Colonic mucosa (tissue), 4 donors: ENCODE measurements at regions not wholly inside any gene's neighbourhood (a gene's known extent, or its start where the extent isn't known, plus 50 kb on each side); places are given as distances from the start of the nearest gene placed in this dataset.

ENCODE experiments used
- DNase-seq: peaks from one replicate; pipeline ENCODE4 v3.0.0-alpha.2; 2020
- H3K27ac ChIP-seq: fragments of 200-600 bp; one replicate; pipeline ENCODE4 v1.8.0; 2021
- H3K27me3 ChIP-seq: fragments of 200-600 bp; one replicate; pipeline ENCODE4 v1.8.0; 2021
- H3K36me3 ChIP-seq: fragments of 200-600 bp; one replicate; pipeline ENCODE4 v1.8.0; 2021
- H3K4me1 ChIP-seq: fragments of 200-600 bp; one replicate; pipeline ENCODE4 v1.8.0; 2021; ENCODE audit warnings: mild to moderate bottlenecking
- H3K4me3 ChIP-seq: fragments of 200-600 bp; one replicate; pipeline ENCODE4 v1.8.0; 2021
- H3K9ac ChIP-seq, 2 donors: one replicate each; pipeline ENCODE4 v1.7.0; 2013; ENCODE audit warnings: control low read depth in 2 of 2, low read depth in 2 of 2, low read length in 2 of 2
- H3K9me3 ChIP-seq: fragments of 200-600 bp; one replicate; pipeline ENCODE4 v1.8.0; 2021
- intact Hi-C: fragments of 100-400 bp; cut with DNase I; formaldehyde crosslinking; loops from one replicate; pipeline ENCODE4 v1.14.1; 2022
- TF ChIP-seq, protein P1 (sequence below): fragments of 200-600 bp; IDR thresholded peaks from one replicate; pipeline ENCODE4 v1.8.0; 2022; ENCODE audit warnings: antibody characterized with exemption, mild to moderate bottlenecking
- donor health status: healthy.
- donor health status: DM: no; HTN: no; CAD: no.
- donor health status: DM: no; HTN: no; CAD: no.

DNA sequence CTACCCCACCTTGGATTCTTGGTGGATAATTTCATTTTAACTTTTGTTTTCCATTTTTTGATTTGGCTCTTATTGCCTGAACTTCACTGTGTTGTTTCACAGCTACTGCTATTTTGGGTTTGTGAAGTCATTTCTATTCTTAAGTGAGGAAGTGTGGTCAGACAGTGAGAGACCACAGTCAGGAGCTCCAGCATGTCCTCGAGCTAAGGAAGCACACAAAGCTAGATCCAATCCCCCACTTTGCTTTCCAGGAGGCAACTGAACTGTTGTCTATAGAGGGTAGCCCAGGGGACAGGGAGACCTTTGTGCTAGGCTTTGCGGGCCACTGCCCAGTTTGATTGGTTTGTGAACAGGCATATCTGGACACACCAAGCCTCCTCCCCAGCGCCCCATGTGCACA, 251.8 kb upstream of the KIRREL3 start:
- DNase-seq, result no peak
- H3K9me3 ChIP-seq, result no peaks in the 10 kb centered on the region
- H3K4me1 ChIP-seq, result no peaks in the 10 kb centered on the region
- H3K27me3 ChIP-seq, result no peaks in the 10 kb centered on the region
- TF ChIP-seq, protein P1, sequence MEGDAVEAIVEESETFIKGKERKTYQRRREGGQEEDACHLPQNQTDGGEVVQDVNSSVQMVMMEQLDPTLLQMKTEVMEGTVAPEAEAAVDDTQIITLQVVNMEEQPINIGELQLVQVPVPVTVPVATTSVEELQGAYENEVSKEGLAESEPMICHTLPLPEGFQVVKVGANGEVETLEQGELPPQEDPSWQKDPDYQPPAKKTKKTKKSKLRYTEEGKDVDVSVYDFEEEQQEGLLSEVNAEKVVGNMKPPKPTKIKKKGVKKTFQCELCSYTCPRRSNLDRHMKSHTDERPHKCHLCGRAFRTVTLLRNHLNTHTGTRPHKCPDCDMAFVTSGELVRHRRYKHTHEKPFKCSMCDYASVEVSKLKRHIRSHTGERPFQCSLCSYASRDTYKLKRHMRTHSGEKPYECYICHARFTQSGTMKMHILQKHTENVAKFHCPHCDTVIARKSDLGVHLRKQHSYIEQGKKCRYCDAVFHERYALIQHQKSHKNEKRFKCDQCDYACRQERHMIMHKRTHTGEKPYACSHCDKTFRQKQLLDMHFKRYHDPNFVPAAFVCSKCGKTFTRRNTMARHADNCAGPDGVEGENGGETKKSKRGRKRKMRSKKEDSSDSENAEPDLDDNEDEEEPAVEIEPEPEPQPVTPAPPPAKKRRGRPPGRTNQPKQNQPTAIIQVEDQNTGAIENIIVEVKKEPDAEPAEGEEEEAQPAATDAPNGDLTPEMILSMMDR, result no peak
- no peaks in the 10 kb centered on the region for H3K36me3 ChIP-seq
- intact Hi-C loops, result no loop called here
- H3K9ac ChIP-seq, result no peak overlapping the region
- no peak overlapping the region for H3K27ac ChIP-seq
- no peak overlapping the region for H3K4me3 ChIP-seq

DNA sequence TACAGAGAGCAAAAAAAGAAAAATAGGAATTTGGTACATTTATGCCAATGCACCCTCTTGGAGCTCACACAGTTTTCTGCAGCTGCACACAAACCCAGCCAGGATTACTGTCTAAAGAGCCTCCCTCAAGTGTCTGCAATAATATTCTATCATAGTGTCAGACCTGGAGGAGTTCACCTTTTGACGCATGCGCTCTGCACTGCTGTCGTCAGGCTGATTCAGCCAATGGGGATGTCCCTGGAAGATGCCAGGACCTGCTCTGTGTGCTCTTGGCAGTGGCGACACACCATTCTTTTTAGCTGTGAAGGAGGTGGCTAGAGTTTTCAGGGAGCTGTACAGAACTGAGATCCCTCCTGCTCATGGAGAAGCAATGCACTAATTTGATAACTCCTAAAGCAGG, 249.0 kb upstream of the KIRREL3 start:
- no peak for DNase-seq
- TF ChIP-seq, protein P1, result no peak
- Histone ChIP-seq H3K4me3 (no peak overlapping the region), H3K27ac (no peak overlapping the region), H3K9me3 (no peaks in the 10 kb centered on the region), H3K9ac (no peak overlapping the region), H3K27me3 (no peaks in the 10 kb centered on the region), H3K4me1 (no peaks in the 10 kb centered on the region), H3K36me3 (no peaks in the 10 kb centered on the region)
- intact Hi-C loops, result no loop called here

DNA sequence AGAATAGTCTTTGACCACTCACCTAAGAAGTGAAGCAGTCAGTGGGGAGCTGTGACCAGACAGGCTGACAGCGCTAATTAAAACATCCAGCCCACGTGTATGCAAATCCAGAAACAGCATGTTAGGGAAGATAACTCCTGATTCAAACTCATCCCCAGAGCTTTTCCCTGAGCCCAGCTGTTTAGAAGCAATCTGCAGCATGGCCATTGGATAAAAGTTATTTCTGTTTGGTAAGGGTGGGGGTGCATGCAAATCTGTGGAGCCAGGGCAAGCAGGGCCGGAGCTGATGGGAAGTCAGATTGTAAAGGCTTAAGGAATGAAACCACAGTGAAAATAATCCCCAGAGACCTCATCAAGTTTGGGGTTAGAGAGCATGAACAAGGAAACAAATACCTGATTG, 247.9 kb upstream of the KIRREL3 start:
- TF ChIP-seq, protein P1, result no peak
- Histone ChIP-seq H3K4me3 (no peak overlapping the region), H3K27ac (no peak overlapping the region), H3K4me1 (no peaks in the 10 kb centered on the region), H3K9me3 (no peaks in the 10 kb centered on the region), H3K9ac (no peak overlapping the region), H3K27me3 (no peaks in the 10 kb centered on the region), H3K36me3 (no peaks in the 10 kb centered on the region)
- DNase-seq, result no peak
- intact Hi-C loops, result no loop called here

DNA sequence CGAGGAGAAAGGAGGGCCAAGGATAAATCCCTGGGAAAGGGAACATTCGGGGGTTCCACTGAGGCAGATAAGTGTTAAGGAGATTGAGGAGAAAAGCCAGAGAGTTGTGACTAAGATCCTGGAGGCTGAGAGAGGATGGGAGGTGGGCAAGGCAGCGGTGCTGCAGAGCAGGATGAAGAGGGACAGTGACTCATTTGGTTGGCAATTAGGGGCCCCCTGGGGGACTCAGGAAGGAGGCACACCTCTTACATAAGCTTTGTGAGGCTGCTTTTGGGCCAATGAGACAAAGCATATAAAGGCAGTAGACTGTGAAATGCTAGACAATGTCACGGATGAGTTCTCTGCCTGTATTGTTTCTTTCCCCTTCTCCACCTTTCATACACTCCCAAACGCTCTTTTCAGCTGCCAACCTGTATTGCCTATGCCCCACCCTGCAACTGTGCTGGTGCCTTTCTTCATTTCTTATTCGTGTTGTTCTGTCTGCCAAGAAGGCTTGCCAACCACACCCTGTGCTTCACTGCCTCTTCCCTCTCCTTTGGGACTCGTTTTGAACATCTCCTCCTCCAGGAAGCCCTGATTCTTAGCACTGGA, 246.8 kb upstream of the KIRREL3 start:
- Histone ChIP-seq H3K27ac (no peak overlapping the region), H3K36me3 (no peaks in the 10 kb centered on the region), H3K27me3 (no peaks in the 10 kb centered on the region), H3K4me1 (no peaks in the 10 kb centered on the region), H3K9me3 (no peaks in the 10 kb centered on the region), H3K4me3 (no peak overlapping the region), H3K9ac (no peak overlapping the region)
- intact Hi-C loops, result no loop called here
- no peak for DNase-seq
- TF ChIP-seq, protein P1, result no peak

DNA sequence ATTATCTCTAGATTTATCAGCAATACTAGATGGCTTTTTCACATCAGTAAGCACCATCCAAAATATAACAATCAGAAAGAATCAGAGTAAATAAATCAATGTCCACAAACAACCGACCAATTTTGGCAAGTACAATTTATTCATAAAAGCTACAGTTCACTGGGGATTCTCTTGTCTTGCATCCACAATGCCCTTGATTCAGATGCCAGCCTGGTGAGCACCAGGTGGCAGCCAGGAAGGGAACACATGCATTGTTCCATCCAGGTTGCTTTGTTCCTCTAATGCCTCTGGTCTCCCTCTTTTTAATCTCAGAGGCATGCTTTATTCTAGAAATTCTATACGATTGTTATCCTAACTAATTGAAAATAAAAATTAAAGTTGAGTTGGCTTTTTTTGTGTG, 242.1 kb upstream of the KIRREL3 start:
- TF ChIP-seq, protein P1, result no peak
- intact Hi-C loops, result no loop called here
- H3K9ac ChIP-seq, result no peak overlapping the region
- no peaks in the 10 kb centered on the region for H3K9me3 ChIP-seq
- DNase-seq, result no peak
- H3K4me1 ChIP-seq, result no peaks in the 10 kb centered on the region
- no peak overlapping the region for H3K27ac ChIP-seq
- no peaks in the 10 kb centered on the region for H3K27me3 ChIP-seq
- no peak overlapping the region for H3K4me3 ChIP-seq
- no peaks in the 10 kb centered on the region for H3K36me3 ChIP-seq
